Neural cell (in vitro differentiated cells): ENCODE measurements at regions not wholly inside any gene's neighbourhood (a gene's known extent, or its start where the extent isn't known, plus 50 kb on each side); places are given as distances from the start of the nearest gene placed in this dataset.

Experiments used
- EP300 ChIP-seq: fragments of 450-650 bp; conservative IDR thresholded peaks from 2 replicates; pipeline ENCODE4 v1.6.1; 2014; ENCODE audit warnings: antibody characterized with exemption, mild to moderate bottlenecking, moderate library complexity; ENCODE audit not compliant: poor library complexity, severe bottlenecking
- EZH2 ChIP-seq: fragments of 200-600, 300-800 bp; shearing (Covaris generic), sonication (generic); IDR thresholded peaks from 2 replicates; pipeline ENCODE4 v1.6.1; 2014; ENCODE audit warnings: antibody characterized with exemption, low read length, borderline replicate concordance, mild to moderate bottlenecking; ENCODE audit not compliant: insufficient read depth, poor library complexity, severe bottlenecking
- RAD21 ChIP-seq: fragments of 450-650 bp; conservative IDR thresholded peaks from 2 replicates; pipeline ENCODE4 v1.6.1; 2014; ENCODE audit warnings: antibody characterized with exemption, mild to moderate bottlenecking, moderate library complexity
- SMC3 ChIP-seq: fragments of 450-650 bp; conservative IDR thresholded peaks from 2 replicates; pipeline ENCODE4 v1.6.1; 2014; ENCODE audit warnings: antibody characterized with exemption, mild to moderate bottlenecking, moderate library complexity; ENCODE audit not compliant: poor library complexity
- TF ChIP-seq, protein P1 (sequence below): fragments of 450-650 bp; IDR thresholded peaks from 2 replicates; pipeline ENCODE4 v1.5.1; 2014; ENCODE audit warnings: antibody characterized with exemption, mild to moderate bottlenecking, moderate library complexity; ENCODE audit not compliant: poor library complexity, severe bottlenecking

DNA sequence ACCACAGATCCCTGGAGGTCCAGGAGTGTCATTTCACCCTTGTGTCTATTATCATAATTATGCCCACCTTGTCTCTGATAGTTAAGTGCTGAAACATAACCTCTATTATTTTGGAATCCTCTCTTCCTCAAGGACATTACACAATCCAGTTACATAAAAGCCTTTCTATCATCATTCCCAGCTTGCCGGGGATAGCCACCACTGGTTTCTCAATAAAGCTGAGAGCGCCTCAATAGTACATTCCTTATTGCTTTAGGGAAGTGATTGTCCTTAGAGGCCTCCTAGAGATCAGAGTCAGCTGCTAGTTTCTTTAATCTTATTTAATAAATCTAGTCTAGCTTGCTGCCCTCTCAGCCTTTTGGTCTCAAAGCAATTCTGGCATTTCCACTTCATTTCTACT, 490.0 kb upstream of the ATXN8OS start:
- TF ChIP-seq, protein P1, sequence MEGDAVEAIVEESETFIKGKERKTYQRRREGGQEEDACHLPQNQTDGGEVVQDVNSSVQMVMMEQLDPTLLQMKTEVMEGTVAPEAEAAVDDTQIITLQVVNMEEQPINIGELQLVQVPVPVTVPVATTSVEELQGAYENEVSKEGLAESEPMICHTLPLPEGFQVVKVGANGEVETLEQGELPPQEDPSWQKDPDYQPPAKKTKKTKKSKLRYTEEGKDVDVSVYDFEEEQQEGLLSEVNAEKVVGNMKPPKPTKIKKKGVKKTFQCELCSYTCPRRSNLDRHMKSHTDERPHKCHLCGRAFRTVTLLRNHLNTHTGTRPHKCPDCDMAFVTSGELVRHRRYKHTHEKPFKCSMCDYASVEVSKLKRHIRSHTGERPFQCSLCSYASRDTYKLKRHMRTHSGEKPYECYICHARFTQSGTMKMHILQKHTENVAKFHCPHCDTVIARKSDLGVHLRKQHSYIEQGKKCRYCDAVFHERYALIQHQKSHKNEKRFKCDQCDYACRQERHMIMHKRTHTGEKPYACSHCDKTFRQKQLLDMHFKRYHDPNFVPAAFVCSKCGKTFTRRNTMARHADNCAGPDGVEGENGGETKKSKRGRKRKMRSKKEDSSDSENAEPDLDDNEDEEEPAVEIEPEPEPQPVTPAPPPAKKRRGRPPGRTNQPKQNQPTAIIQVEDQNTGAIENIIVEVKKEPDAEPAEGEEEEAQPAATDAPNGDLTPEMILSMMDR: no peak
- no peak for TF ChIP-seq EP300
- no peak for TF ChIP-seq SMC3
- no peak for TF ChIP-seq RAD21
- no peak for TF ChIP-seq EZH2
